GM23338 (cell line): ENCODE measurements at regions not wholly inside any gene's neighbourhood (a gene's known extent, or its start where the extent isn't known, plus 50 kb on each side); places are given as distances from the start of the nearest gene placed in this dataset.

Source experiments
- ATAC-seq: fragments of 200-7000 bp; cut with Tn5 transposase; 3 replicates; pipeline ENCODE4 v1.9.1; 2020
- DNase-seq: peaks from one replicate; pipeline ENCODE4 v3.0.0-alpha.2; 2015; ENCODE audit warnings: low spot score
- H2AFZ ChIP-seq: fragments of 200-600 bp; sonication (generic); 2 replicates; pipeline ENCODE4 v1.8.0; 2016; ENCODE audit warnings: antibody characterized with exemption, mild to moderate bottlenecking, moderate library complexity
- H3F3A ChIP-seq: fragments of 200-600 bp; sonication (generic); replicated peaks from 2 replicates; pipeline ENCODE4 v1.8.0; 2017; ENCODE audit warnings: antibody characterized with exemption, mixed run types, low read depth
- H3K27ac ChIP-seq: fragments of 200-600 bp; sonication (generic); 2 replicates; pipeline ENCODE4 v1.6.1; 2016; ENCODE audit warnings: low read depth
- H3K27me3 ChIP-seq: fragments of 200-600 bp; sonication (generic); 2 replicates; pipeline ENCODE4 v1.8.0; 2016; ENCODE audit warnings: mild to moderate bottlenecking, mixed run types, moderate library complexity; ENCODE audit not compliant: insufficient read depth
- H3K36me3 ChIP-seq: fragments of 200-600 bp; sonication (generic); 2 replicates; pipeline ENCODE4 v1.8.0; 2016; ENCODE audit warnings: mild to moderate bottlenecking; ENCODE audit not compliant: insufficient read depth
- H3K4me1 ChIP-seq: fragments of 200-600 bp; sonication (generic); 2 replicates; pipeline ENCODE4 v1.8.0; 2016; ENCODE audit warnings: mild to moderate bottlenecking, moderate library complexity; ENCODE audit not compliant: insufficient read depth
- H3K4me2 ChIP-seq: fragments of 200-600 bp; sonication (generic); 2 replicates; pipeline ENCODE4 v1.7.1; 2017; ENCODE audit warnings: mixed run types
- H3K4me3 ChIP-seq: fragments of 200-600 bp; sonication (generic); 2 replicates; pipeline ENCODE4 v1.6.1; 2016; ENCODE audit warnings: mixed run types
- H3K79me2 ChIP-seq: fragments of 200-600 bp; sonication (generic); replicated peaks from 2 replicates; pipeline ENCODE4 v1.8.0; 2017; ENCODE audit warnings: mild to moderate bottlenecking; ENCODE audit not compliant: insufficient read depth
- H3K9me2 ChIP-seq: fragments of 200-600 bp; sonication (generic); 2 replicates; pipeline ENCODE4 v1.8.0; 2017; ENCODE audit not compliant: insufficient read depth
- H4K20me1 ChIP-seq: fragments of 200-600 bp; sonication (generic); replicated peaks from 2 replicates; pipeline ENCODE4 v1.8.0; 2017; ENCODE audit warnings: mild to moderate bottlenecking; ENCODE audit not compliant: insufficient read depth
- H3K27ac Mint-ChIP-seq: 2 replicates; pipeline ENCODE4 v1.8.0; 2020; ENCODE audit warnings: inconsistent platforms, mild to moderate bottlenecking, moderate library complexity, mixed read lengths
- H3K27me3 Mint-ChIP-seq: 3 replicates; pipeline ENCODE4 v1.8.0; 2022; ENCODE audit warnings: low read depth, mild to moderate bottlenecking, moderate library complexity, mixed read lengths, inconsistent platforms; ENCODE audit not compliant: insufficient read depth, poor library complexity
- H3K36me3 Mint-ChIP-seq: 3 replicates; pipeline ENCODE4 v1.8.0; 2021; ENCODE audit warnings: low read depth, mild to moderate bottlenecking, inconsistent platforms, moderate library complexity, mixed read lengths
- H3K4me1 Mint-ChIP-seq: 3 replicates; pipeline ENCODE4 v1.8.0; 2020; ENCODE audit warnings: mild to moderate bottlenecking, inconsistent platforms, mixed read lengths
- H3K4me3 Mint-ChIP-seq: 3 replicates; pipeline ENCODE4 v1.8.0; 2021; ENCODE audit warnings: moderate library complexity, mild to moderate bottlenecking, inconsistent platforms, mixed read lengths
- H3K9me3 Mint-ChIP-seq: 3 replicates; pipeline ENCODE4 v1.8.0; 2020; ENCODE audit warnings: moderate library complexity, mild to moderate bottlenecking, inconsistent platforms, mixed read lengths
- CREB1 ChIP-seq: fragments of 250-450 bp; sonication (Bioruptor Pico); IDR thresholded peaks from 2 replicates; pipeline ENCODE4 v1.5.0; 2020; ENCODE audit warnings: low read depth, mild to moderate bottlenecking, moderate library complexity
- ETS1 ChIP-seq: IDR thresholded peaks from 2 replicates; pipeline ENCODE4 v1.6.1; 2016; ENCODE audit warnings: antibody characterized with exemption
- EZH2 ChIP-seq: fragments of 200-600 bp; sonication (generic); IDR thresholded peaks from one replicate; pipeline ENCODE4 v1.8.0; 2017; ENCODE audit warnings: antibody characterized with exemption, mild to moderate bottlenecking, low read depth; ENCODE audit not compliant: unreplicated experiment
- EZH2phosphoT487 ChIP-seq: fragments of 200-600 bp; sonication (generic); IDR thresholded peaks from one replicate; pipeline ENCODE4 v1.8.1; 2018; ENCODE audit warnings: antibody characterized with exemption; ENCODE audit not compliant: unreplicated experiment
- JUNB ChIP-seq: IDR thresholded peaks from one replicate; pipeline ENCODE4 v1.6.1; 2016; ENCODE audit warnings: antibody characterized with exemption; ENCODE audit not compliant: unreplicated experiment
- NANOG ChIP-seq: IDR thresholded peaks from 2 replicates; pipeline ENCODE4 v1.6.1; 2016; ENCODE audit warnings: antibody characterized with exemption, borderline replicate concordance
- POLR2AphosphoS5 ChIP-seq: IDR thresholded peaks from 2 replicates; pipeline ENCODE4 v1.6.1; 2016; ENCODE audit warnings: antibody characterized with exemption, low read depth
- STAT1 ChIP-seq: IDR thresholded peaks from one replicate; pipeline ENCODE4 v1.6.1; 2016; ENCODE audit warnings: antibody characterized with exemption; ENCODE audit not compliant: unreplicated experiment
- ZNF114 ChIP-seq: fragments of 250-450 bp; sonication (Bioruptor Pico); IDR thresholded peaks from 2 replicates; pipeline ENCODE4 v1.5.0; 2020; ENCODE audit warnings: mild to moderate bottlenecking, moderate library complexity
- ZNF331 ChIP-seq: fragments of 250-450 bp; sonication (Bioruptor Pico); IDR thresholded peaks from 2 replicates; pipeline ENCODE4 v1.5.0; 2020; ENCODE audit warnings: low read depth, mild to moderate bottlenecking, moderate library complexity
- ZNF462 ChIP-seq: fragments of 250-450 bp; sonication (Bioruptor Pico); IDR thresholded peaks from 2 replicates; pipeline ENCODE4 v1.5.0; 2020; ENCODE audit warnings: mild to moderate bottlenecking, moderate library complexity
- TF ChIP-seq, protein P1 (sequence below): IDR thresholded peaks from one replicate; pipeline ENCODE4 v1.6.1; 2018; ENCODE audit warnings: antibody characterized with exemption; ENCODE audit not compliant: unreplicated experiment
- TF ChIP-seq, protein P2 (sequence below), 2 experiments: fragments of 200-600 bp in 1 of 2; sonication (generic) in 1 of 2; conservative IDR thresholded peaks; 2 replicates each; pipeline versions ENCODE4 v1.5.1 to v1.6.1; 2016 to 2017; ENCODE audit warnings: antibody characterized with exemption in 2 of 2, low read depth in 2 of 2, mild to moderate bottlenecking in 2 of 2, moderate library complexity in 1 of 2

DNA sequence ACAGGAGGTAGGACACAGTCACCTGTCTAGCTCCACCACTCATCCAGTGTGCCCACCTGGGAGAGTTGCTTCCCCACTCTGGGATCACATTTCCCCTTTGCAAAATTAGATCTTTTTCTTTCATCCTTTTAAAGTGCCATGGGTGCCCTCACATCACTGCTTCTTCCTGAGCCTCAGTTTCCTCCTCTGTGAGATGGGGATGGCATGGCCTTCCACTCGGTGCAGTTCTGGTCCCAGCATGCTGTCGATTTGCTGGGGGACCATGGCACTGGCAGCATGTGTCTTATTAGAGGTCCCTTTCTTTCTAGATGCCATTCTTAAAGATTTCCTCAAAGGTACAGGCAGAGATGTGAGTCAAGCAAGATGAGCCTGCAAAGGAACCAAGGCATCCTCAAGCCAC, 158.3 kb upstream of the ZMIZ1 start:
- Histone ChIP-seq H3K79me2 (no peaks in the 10 kb centered on the region), H3K4me3 (no peak overlapping the region), H3K4me2 (no peak overlapping the region), H3K27ac (no peak overlapping the region), H3K4me1 (peaks cover 14% of the 10 kb centered on the region; the same call in 1 of the 2 replicates), H4K20me1 (no peaks in the 10 kb centered on the region), H2AFZ (no peak overlapping the region), H3K27me3 (no peaks in the 10 kb centered on the region), H3K36me3 (no peaks in the 10 kb centered on the region), H3F3A (no peaks in the 10 kb centered on the region), H3K9me2 (no peaks in the 10 kb centered on the region)
- DNase-seq (no peak), ATAC-seq (no peak)
- Mint-ChIP-seq H3K9me3 (no peaks in the 10 kb centered on the region; the same call in 2 of the 3 replicates), H3K4me1 (peaks cover 31% of the 10 kb centered on the region), H3K36me3 (no peaks in the 10 kb centered on the region), H3K27ac (no peak overlapping the region), H3K27me3 (peaks cover 29% of the 10 kb centered on the region), H3K4me3 (no peak overlapping the region)
- no peak for TF ChIP-seq ZNF114
- TF ChIP-seq CREB1 (CRISPR knock-in tag), result no peak
- no peak for TF ChIP-seq JUNB
- TF ChIP-seq ETS1, result no peak
- no peak for TF ChIP-seq EZH2phosphoT487
- TF ChIP-seq ZNF462 (CRISPR knock-in tag), result no peak
- TF ChIP-seq EZH2, result no peak
- TF ChIP-seq, protein P1, sequence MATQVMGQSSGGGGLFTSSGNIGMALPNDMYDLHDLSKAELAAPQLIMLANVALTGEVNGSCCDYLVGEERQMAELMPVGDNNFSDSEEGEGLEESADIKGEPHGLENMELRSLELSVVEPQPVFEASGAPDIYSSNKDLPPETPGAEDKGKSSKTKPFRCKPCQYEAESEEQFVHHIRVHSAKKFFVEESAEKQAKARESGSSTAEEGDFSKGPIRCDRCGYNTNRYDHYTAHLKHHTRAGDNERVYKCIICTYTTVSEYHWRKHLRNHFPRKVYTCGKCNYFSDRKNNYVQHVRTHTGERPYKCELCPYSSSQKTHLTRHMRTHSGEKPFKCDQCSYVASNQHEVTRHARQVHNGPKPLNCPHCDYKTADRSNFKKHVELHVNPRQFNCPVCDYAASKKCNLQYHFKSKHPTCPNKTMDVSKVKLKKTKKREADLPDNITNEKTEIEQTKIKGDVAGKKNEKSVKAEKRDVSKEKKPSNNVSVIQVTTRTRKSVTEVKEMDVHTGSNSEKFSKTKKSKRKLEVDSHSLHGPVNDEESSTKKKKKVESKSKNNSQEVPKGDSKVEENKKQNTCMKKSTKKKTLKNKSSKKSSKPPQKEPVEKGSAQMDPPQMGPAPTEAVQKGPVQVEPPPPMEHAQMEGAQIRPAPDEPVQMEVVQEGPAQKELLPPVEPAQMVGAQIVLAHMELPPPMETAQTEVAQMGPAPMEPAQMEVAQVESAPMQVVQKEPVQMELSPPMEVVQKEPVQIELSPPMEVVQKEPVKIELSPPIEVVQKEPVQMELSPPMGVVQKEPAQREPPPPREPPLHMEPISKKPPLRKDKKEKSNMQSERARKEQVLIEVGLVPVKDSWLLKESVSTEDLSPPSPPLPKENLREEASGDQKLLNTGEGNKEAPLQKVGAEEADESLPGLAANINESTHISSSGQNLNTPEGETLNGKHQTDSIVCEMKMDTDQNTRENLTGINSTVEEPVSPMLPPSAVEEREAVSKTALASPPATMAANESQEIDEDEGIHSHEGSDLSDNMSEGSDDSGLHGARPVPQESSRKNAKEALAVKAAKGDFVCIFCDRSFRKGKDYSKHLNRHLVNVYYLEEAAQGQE, result no peak
- no peak for TF ChIP-seq ZNF331 (CRISPR knock-in tag)
- TF ChIP-seq POLR2AphosphoS5, result no peak
- TF ChIP-seq STAT1, result no peak
- TF ChIP-seq, protein P2, sequence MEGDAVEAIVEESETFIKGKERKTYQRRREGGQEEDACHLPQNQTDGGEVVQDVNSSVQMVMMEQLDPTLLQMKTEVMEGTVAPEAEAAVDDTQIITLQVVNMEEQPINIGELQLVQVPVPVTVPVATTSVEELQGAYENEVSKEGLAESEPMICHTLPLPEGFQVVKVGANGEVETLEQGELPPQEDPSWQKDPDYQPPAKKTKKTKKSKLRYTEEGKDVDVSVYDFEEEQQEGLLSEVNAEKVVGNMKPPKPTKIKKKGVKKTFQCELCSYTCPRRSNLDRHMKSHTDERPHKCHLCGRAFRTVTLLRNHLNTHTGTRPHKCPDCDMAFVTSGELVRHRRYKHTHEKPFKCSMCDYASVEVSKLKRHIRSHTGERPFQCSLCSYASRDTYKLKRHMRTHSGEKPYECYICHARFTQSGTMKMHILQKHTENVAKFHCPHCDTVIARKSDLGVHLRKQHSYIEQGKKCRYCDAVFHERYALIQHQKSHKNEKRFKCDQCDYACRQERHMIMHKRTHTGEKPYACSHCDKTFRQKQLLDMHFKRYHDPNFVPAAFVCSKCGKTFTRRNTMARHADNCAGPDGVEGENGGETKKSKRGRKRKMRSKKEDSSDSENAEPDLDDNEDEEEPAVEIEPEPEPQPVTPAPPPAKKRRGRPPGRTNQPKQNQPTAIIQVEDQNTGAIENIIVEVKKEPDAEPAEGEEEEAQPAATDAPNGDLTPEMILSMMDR (conservative IDR thresholded peaks at IDR 0.05; ENCODE audit: low read depth in 2 of 2), result no peak
- TF ChIP-seq NANOG, result no peak
